Right atrium auricular region (tissue), 2 donors: ENCODE measurements at regions not wholly inside any gene's neighbourhood (a gene's known extent, or its start where the extent isn't known, plus 50 kb on each side); places are given as distances from the start of the nearest gene placed in this dataset.

Experiments used
- DNase-seq: peaks from one replicate; pipeline ENCODE4 v3.0.0-alpha.2; 2019; ENCODE audit warnings: low spot score
- H3K27ac ChIP-seq, 2 donors: fragments of 200-600 bp; sonication (generic); 1 replicate in 1 of 2; 2 replicates in 1 of 2; pipeline ENCODE4 v1.5.1; 2016 to 2019
- H3K27me3 ChIP-seq, 2 donors: fragments of 200-600 bp; sonication (generic); one replicate each; pipeline versions ENCODE4 v1.5.1 to v1.6.0; 2017 to 2019
- H3K36me3 ChIP-seq: fragments of 200-600 bp; sonication (generic); one replicate; pipeline ENCODE4 v1.5.1; 2016
- H3K4me1 ChIP-seq, 2 donors: fragments of 200-600 bp; sonication (generic); one replicate each; pipeline versions ENCODE4 v1.5.1 to v1.6.0; 2017 to 2019
- H3K4me3 ChIP-seq, 2 donors: fragments of 200-600 bp; sonication (generic); 1 replicate in 1 of 2; 2 replicates in 1 of 2; pipeline ENCODE4 v1.5.1; 2017 to 2019; ENCODE audit warnings: mild to moderate bottlenecking in 1 of 2, moderate library complexity in 1 of 2
- H3K9me3 ChIP-seq, 2 donors: fragments of 200-600 bp; sonication (generic); one replicate each; pipeline ENCODE4 v1.5.1; 2019
- CTCF ChIP-seq, 2 donors: fragments of 200-600 bp; sonication (generic); IDR thresholded peaks; one replicate each; pipeline ENCODE4 v1.5.1; 2019; ENCODE audit warnings: antibody characterized with exemption in 2 of 2

GRCh38 chr13:40192452-40192851 is 474.0 kb downstream of the FOXO1 start:
- Histone ChIP-seq H3K9me3 (no peaks in the 10 kb centered on the region), H3K36me3 (no peaks in the 10 kb centered on the region), H3K4me3 (no peak overlapping the region), H3K4me1 (peaks cover 0 to 43% of the 10 kb centered on the region in 2 donors), H3K27me3 (no peaks in the 10 kb centered on the region), H3K27ac (peak overlapping the region; percentile 63 to 84)
- no peak for TF ChIP-seq CTCF (IDR thresholded peaks at IDR 0.05)
- no peak for DNase-seq

DNA sequence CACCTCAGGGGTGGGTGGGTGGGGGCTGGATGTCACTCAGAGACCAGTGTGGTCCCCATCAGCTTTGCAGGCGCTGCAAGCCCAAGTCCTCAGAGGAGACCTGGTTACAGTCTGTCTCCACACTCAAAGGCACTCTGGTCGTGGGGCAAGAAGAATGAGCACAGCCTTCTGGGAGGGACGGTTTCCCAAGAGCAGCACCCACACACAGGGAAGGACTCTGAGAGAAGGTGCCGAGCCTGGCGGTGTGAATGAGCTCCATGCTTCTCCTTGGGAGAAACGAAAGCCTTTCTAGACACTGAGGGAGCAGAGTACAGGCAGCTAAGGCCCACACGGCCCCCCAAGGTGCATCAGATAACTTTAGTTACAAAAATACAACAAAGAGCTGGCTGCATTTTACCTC is 473.6 kb downstream of the FOXO1 start:
- TF ChIP-seq CTCF (IDR thresholded peaks at IDR 0.05): no peak
- Histone ChIP-seq H3K4me1 (peaks cover 0 to 43% of the 10 kb centered on the region in 2 donors), H3K9me3 (no peaks in the 10 kb centered on the region), H3K36me3 (no peaks in the 10 kb centered on the region), H3K27ac (peak overlapping the region; percentile 63 to 84), H3K27me3 (no peaks in the 10 kb centered on the region), H3K4me3 (no peak overlapping the region)
- DNase-seq: no peak

- Histone ChIP-seq H3K27me3 (no peaks in the 10 kb centered on the region), H3K4me3 (no peak overlapping the region), H3K4me1 (peaks cover 0 to 43% of the 10 kb centered on the region in 2 donors), H3K36me3 (no peaks in the 10 kb centered on the region), H3K27ac (peak overlapping the region; percentile 63 to 84), H3K9me3 (no peaks in the 10 kb centered on the region)
- DNase-seq: no peak
- no peak for TF ChIP-seq CTCF (IDR thresholded peaks at IDR 0.05)
These were observed 472.9 kb downstream of the FOXO1 start for GRCh38 chr13:40193286-40194223.

DNA sequence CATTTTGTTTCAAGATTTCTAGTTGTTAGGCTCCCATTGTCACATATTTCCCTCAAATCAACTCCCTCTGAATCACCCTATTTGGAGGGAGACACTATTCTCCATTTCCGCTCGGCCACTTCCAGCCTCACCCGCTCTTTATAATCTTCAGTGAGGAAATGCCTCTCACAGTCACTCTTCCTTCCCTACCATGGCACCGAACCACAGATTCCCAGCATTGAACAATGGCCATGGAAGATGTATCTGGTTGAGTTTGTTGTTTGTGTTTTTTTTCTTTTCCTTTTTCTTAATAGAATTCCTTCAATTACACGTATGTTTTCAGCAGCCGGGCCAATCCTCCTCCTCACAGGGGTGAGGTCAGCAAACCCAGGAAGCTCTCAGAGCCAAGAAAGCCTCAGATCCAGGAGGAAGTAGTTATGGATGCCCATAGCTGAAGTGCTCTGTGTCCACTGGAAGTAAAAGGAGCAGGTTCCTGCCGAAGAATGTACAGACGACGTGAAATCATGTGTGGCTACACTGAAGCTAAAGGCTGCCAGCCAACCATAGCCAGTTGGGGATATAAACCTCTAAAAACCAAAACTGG is 472.1 kb downstream of the FOXO1 start:
- no peaks in the 10 kb centered on the region for H3K9me3 ChIP-seq
- no peak overlapping the region for H3K4me3 ChIP-seq
- peaks cover 0 to 43% of the 10 kb centered on the region in 2 donors for H3K4me1 ChIP-seq
- no peak for TF ChIP-seq CTCF (IDR thresholded peaks at IDR 0.05)
- DNase-seq: no peak
- H3K36me3 ChIP-seq: no peaks in the 10 kb centered on the region
- H3K27ac ChIP-seq: peak overlapping the region; percentile 63 to 84
- no peaks in the 10 kb centered on the region for H3K27me3 ChIP-seq

DNA sequence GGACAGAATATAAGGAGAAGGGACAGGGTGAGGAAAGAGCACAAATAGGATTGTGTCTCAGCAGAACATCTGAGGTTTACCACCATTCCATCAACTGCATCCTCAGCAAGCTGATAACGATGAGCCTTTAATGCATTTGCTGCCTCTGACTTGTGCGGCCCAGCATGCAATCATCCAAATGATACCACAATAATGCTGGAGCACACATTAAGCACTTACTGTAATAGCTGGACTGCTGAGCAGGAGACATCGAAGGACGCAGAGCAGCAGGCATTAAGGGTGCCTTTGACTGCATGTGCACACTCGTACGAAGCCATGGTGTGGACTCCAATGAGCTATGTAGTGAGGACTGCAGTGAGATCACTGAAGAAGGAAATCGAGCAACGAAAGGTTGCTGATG is 469.4 kb downstream of the FOXO1 start:
- Histone ChIP-seq H3K4me3 (no peak overlapping the region), H3K27ac (no peak overlapping the region), H3K4me1 (peaks cover 0 to 18% of the 10 kb centered on the region in 2 donors), H3K27me3 (no peaks in the 10 kb centered on the region), H3K9me3 (no peaks in the 10 kb centered on the region), H3K36me3 (no peaks in the 10 kb centered on the region)
- no peak for DNase-seq
- TF ChIP-seq CTCF (IDR thresholded peaks at IDR 0.05): no peak
